ENCODE measurements at regions not wholly inside any gene's neighbourhood (a gene's known extent, or its start where the extent isn't known, plus 50 kb on each side); places are given as distances from the start of the nearest gene placed in this dataset.

- TF ChIP-seq, protein P1, sequence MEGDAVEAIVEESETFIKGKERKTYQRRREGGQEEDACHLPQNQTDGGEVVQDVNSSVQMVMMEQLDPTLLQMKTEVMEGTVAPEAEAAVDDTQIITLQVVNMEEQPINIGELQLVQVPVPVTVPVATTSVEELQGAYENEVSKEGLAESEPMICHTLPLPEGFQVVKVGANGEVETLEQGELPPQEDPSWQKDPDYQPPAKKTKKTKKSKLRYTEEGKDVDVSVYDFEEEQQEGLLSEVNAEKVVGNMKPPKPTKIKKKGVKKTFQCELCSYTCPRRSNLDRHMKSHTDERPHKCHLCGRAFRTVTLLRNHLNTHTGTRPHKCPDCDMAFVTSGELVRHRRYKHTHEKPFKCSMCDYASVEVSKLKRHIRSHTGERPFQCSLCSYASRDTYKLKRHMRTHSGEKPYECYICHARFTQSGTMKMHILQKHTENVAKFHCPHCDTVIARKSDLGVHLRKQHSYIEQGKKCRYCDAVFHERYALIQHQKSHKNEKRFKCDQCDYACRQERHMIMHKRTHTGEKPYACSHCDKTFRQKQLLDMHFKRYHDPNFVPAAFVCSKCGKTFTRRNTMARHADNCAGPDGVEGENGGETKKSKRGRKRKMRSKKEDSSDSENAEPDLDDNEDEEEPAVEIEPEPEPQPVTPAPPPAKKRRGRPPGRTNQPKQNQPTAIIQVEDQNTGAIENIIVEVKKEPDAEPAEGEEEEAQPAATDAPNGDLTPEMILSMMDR (IDR thresholded peaks at IDR 0.05; ENCODE audit: low read depth, low read length) = no peak
- TF ChIP-seq EZH2phosphoT487 (IDR thresholded peaks at IDR 0.05; ENCODE audit: low read depth) = no peak
Observed at GRCh38 chr5:118378959-118379358, 609.4 kb downstream of the DTWD2 start.

All from OCI-LY3 (cell line).